B cell (primary cell): ENCODE measurements at regions not wholly inside any gene's neighbourhood (a gene's known extent, or its start where the extent isn't known, plus 50 kb on each side); places are given as distances from the start of the nearest gene placed in this dataset.

Source experiments
- ATAC-seq: fragments of 200-7000 bp; cut with Tn5 transposase; one replicate; pipeline ENCODE4 v1.10.0; 2021; ENCODE audit warnings: low read depth, mild to moderate bottlenecking, moderate number of reproducible peaks, moderate library complexity
- CTCF ChIA-PET: fragments of 350-600 bp; sonication (Branson Sonifier 250); formaldehyde crosslinking; loops from one replicate; lab custom pipeline; 2021; ENCODE audit warnings: antibody characterized with exemption, inconsistent platforms; lab: Charles Lee
- POLR2A ChIA-PET: fragments of 350-600 bp; sonication (Branson Sonifier 250); formaldehyde crosslinking; loops from one replicate; lab custom pipeline; 2021; ENCODE audit warnings: antibody characterized with exemption; lab: Charles Lee
- DNase-seq: peaks from one replicate; pipeline ENCODE4 v3.0.0; 2013
- H2AFZ ChIP-seq: 2 replicates; pipeline ENCODE4 v1.6.1; 2012; ENCODE audit warnings: mild to moderate bottlenecking, low read depth, low read length; ENCODE audit not compliant: insufficient read depth, poor library complexity, severe bottlenecking
- H3K27ac ChIP-seq, 2 donors: 1 replicate in 1 of 2; 2 replicates in 1 of 2; pipeline ENCODE4 v1.5.1; 2012 to 2013; ENCODE audit warnings: low read length in 2 of 2, mild to moderate bottlenecking in 2 of 2, moderate library complexity in 1 of 2
- H3K27me3 ChIP-seq, 4 experiments: fragments of 200-600 bp in 1 of 4; sonication (generic) in 1 of 4; replicated peaks in 1 of 4; 1 replicate in 2 of 4; 2 replicates in 2 of 4; pipeline versions ENCODE4 v1.6.1 to v1.7.0; 2013 to 2016; ENCODE audit warnings: low read length in 3 of 4, mild to moderate bottlenecking in 2 of 4, mixed read lengths in 1 of 4, moderate library complexity in 1 of 4; ENCODE audit not compliant: insufficient read depth in 4 of 4, control insufficient read depth in 3 of 4; ENCODE audit errors: control extremely low read depth in 1 of 4
- H3K36me3 ChIP-seq, 2 experiments: replicated peaks in 1 of 2; 1 replicate in 1 of 2; 2 replicates in 1 of 2; pipeline versions ENCODE4 v1.6.1 to v1.7.1; 2013; ENCODE audit warnings: low read length in 1 of 2; ENCODE audit not compliant: insufficient read depth in 2 of 2, control insufficient read depth in 1 of 2; ENCODE audit errors: control extremely low read depth in 1 of 2, extremely low read depth in 1 of 2
- H3K4me1 ChIP-seq, 2 donors: fragments of 200-600 bp in 1 of 2; sonication (generic) in 1 of 2; 1 replicate in 1 of 2; 2 replicates in 1 of 2; pipeline versions ENCODE4 v1.5.1 to v1.6.1; 2013 to 2017; ENCODE audit warnings: low read length in 2 of 2; ENCODE audit not compliant: control insufficient read depth in 2 of 2, insufficient read depth in 2 of 2
- H3K4me2 ChIP-seq: replicated peaks from 2 replicates; pipeline ENCODE3; 2012; ENCODE audit warnings: mild to moderate bottlenecking, low read depth, low read length; ENCODE audit not compliant: poor library complexity, severe bottlenecking
- H3K4me3 ChIP-seq, 5 experiments: fragments of 200-600 bp in 1 of 5; sonication (generic) in 1 of 5; 1 replicate in 3 of 5; 2 replicates in 2 of 5; pipeline versions ENCODE4 v1.5.1 to v1.7.0; 2011 to 2016; ENCODE audit warnings: low read length in 4 of 5, mild to moderate bottlenecking in 4 of 5, low read depth in 2 of 5, control low read depth in 1 of 5, moderate library complexity in 1 of 5; ENCODE audit not compliant: insufficient read depth in 1 of 5; ENCODE audit errors: control extremely low read depth in 1 of 5, extremely low read depth in 1 of 5
- H3K79me2 ChIP-seq: fragments of 200-600 bp; sonication (generic); one replicate; pipeline ENCODE4 v1.6.0; 2016; ENCODE audit warnings: low read length; ENCODE audit not compliant: control insufficient read depth, insufficient read depth
- H3K9ac ChIP-seq: fragments of 200-600 bp; sonication (generic); 2 replicates; pipeline ENCODE4 v1.6.1; 2017; ENCODE audit warnings: mild to moderate bottlenecking, low read length, moderate library complexity
- H3K9me3 ChIP-seq, 3 donors: one replicate each; pipeline versions ENCODE4 v1.6.1 to v1.7.1; 2013; ENCODE audit warnings: low read length in 2 of 3; ENCODE audit not compliant: control insufficient read depth in 2 of 3, insufficient read depth in 1 of 3; ENCODE audit errors: control extremely low read depth in 1 of 3
- H4K20me1 ChIP-seq: 2 replicates; pipeline ENCODE4 v1.6.0; 2012; ENCODE audit warnings: mild to moderate bottlenecking, low read length; ENCODE audit not compliant: insufficient read depth, control insufficient read depth, poor library complexity, severe bottlenecking
- H3K27ac Mint-ChIP-seq: one replicate; pipeline ENCODE4 v1.8.0; 2021; ENCODE audit warnings: mixed read lengths
- H3K27me3 Mint-ChIP-seq: one replicate; pipeline ENCODE4 v1.8.0; 2021; ENCODE audit warnings: mixed read lengths
- H3K4me1 Mint-ChIP-seq: one replicate; pipeline ENCODE4 v1.8.0; 2021; ENCODE audit warnings: mixed read lengths
- H3K4me3 Mint-ChIP-seq: one replicate; pipeline ENCODE4 v1.8.0; 2021; ENCODE audit warnings: mixed read lengths
- H3K9me3 Mint-ChIP-seq: one replicate; pipeline ENCODE4 v1.8.0; 2022; ENCODE audit warnings: mixed read lengths; ENCODE audit not compliant: insufficient read depth
- CTCF ChIP-seq: fragments of 200-600 bp; IDR thresholded peaks from one replicate; pipeline ENCODE4 v1.8.0; 2022; ENCODE audit warnings: antibody characterized with exemption, mild to moderate bottlenecking
- EZH2 ChIP-seq: IDR thresholded peaks from 2 replicates; pipeline ENCODE4 v1.6.1; 2012; ENCODE audit warnings: borderline replicate concordance, low read depth, mild to moderate bottlenecking, moderate library complexity, low read length; ENCODE audit not compliant: insufficient read depth, poor library complexity, severe bottlenecking
- WGBS: methylation state at CpG from one replicate; pipeline ENCODE4 v1.1.5; 2013; ENCODE audit warnings: missing lambda C conversion rate; ENCODE audit not compliant: insufficient coverage; 5-methylcytosine and 5-hydroxymethylcytosine counted together
- intact Hi-C: fragments of 100-400 bp; cut with micrococcal nuclease; formaldehyde crosslinking; loops from one replicate; pipeline ENCODE4 v1.10.0; 2022

DNA sequence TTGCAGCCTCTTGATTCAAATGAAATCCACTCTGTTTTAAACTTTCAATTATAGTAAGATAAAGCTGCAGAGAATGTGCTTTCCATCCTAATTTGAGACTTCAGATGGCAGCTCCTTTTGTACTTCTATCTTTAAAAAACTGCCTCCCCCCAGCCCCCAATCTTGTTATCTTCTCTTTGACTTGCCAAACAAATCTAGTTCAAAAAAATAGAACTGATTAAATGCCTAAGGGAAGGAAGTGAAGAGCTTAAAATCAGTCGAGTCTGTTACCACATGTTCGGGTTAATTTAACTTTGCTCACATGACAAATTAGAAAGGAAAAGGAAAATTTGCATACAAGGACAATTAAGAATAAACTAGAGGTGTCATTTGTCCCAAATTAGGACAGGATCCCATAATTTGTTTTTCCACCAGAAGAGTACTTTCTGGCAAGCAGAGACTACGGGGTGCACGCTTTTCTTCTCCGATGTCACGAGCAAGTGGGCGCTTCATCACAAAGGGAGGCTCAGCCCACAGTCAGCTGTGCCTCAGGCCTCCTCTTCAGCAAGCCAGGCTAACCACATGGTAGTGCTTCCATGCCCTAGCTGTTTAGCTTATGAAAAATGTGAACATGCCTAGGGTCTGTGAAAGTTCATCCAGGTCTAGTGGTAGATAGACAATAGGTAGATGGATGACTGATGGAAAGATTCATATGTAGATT, 69.0 kb upstream of the LDLRAD3 start:
- no peak overlapping the region for H2AFZ ChIP-seq
- ChIA-PET POLR2A (no interaction called here), CTCF (interaction anchor here (1.4 kb wide), 1 partner anchor 53 kb away, joined by 3 read pairs; no protein-coding TSS in a partner anchor)
- H3K4me1 ChIP-seq = no peaks in the 10 kb centered on the region
- H3K4me3 ChIP-seq = no peak overlapping the region
- H3K4me3 Mint-ChIP-seq = no peak overlapping the region
- H3K27ac Mint-ChIP-seq = no peak overlapping the region
- H3K4me1 Mint-ChIP-seq = no peaks in the 10 kb centered on the region
- no peaks in the 10 kb centered on the region for H3K36me3 ChIP-seq
- ATAC-seq (no peak), DNase-seq (no peak)
- H3K9ac ChIP-seq = no peak overlapping the region
- no peak overlapping the region for H3K27ac ChIP-seq
- 90% methylated on average over 5 of the region's 7 CpGs for WGBS
- TF ChIP-seq EZH2 = no peak
- no peak for TF ChIP-seq CTCF
- H3K4me2 ChIP-seq = no peak overlapping the region
- intact Hi-C loops = no loop called here
- H3K9me3 Mint-ChIP-seq = peaks cover 2% of the 10 kb centered on the region
- no peaks in the 10 kb centered on the region for H3K79me2 ChIP-seq
- H3K27me3 ChIP-seq = peaks cover 0 to 2% (median 0%) of the 10 kb centered on the region in 4 experiments
- H3K9me3 ChIP-seq = no peaks in the 10 kb centered on the region
- H3K27me3 Mint-ChIP-seq = peaks cover 8% of the 10 kb centered on the region
- H4K20me1 ChIP-seq = no peaks in the 10 kb centered on the region

- H2AFZ ChIP-seq = no peak overlapping the region
- no peak overlapping the region for H3K4me3 ChIP-seq
- H3K36me3 ChIP-seq = no peaks in the 10 kb centered on the region
- DNase-seq (no peak), ATAC-seq (no peak)
- no peak overlapping the region for H3K9ac ChIP-seq
- H3K27ac ChIP-seq = no peak overlapping the region
- no peak overlapping the region for H3K4me3 Mint-ChIP-seq
- H3K4me1 Mint-ChIP-seq = no peaks in the 10 kb centered on the region
- intact Hi-C loops = no loop called here
- CTCF ChIA-PET = no interaction called here
- H3K4me1 ChIP-seq = no peaks in the 10 kb centered on the region
- peaks cover 8% of the 10 kb centered on the region for H3K27me3 Mint-ChIP-seq
- H3K4me2 ChIP-seq = no peak overlapping the region
- H4K20me1 ChIP-seq = no peaks in the 10 kb centered on the region
- no peaks in the 10 kb centered on the region for H3K9me3 Mint-ChIP-seq
- H3K9me3 ChIP-seq = no peaks in the 10 kb centered on the region
- no peak overlapping the region for H3K27ac Mint-ChIP-seq
- TF ChIP-seq EZH2 (no peak), CTCF (no peak)
- H3K79me2 ChIP-seq = no peaks in the 10 kb centered on the region
- 100% methylated on average over 2 of the region's 3 CpGs for WGBS
- POLR2A ChIA-PET = no interaction called here
- peaks cover 0 to 2% (median 0%) of the 10 kb centered on the region in 4 experiments for H3K27me3 ChIP-seq
Observed at GRCh38 chr11:35875466-35875865, 68.4 kb upstream of the LDLRAD3 start.
